GM08714 (cell line): ENCODE measurements at regions not wholly inside any gene's neighbourhood (a gene's known extent, or its start where the extent isn't known, plus 50 kb on each side); places are given as distances from the start of the nearest gene placed in this dataset.
"Not testable (repeated sequence)": the region's sequence is repeated elsewhere in the genome, so short reads cannot be mapped to it uniquely, and the experiment has no call there.

Experiments
- H3K4me3 ChIP-seq: fragments of 200-500 bp; sonication (Bioruptor generic); 2 replicates; pipeline ENCODE4 v1.5.1; 2014; ENCODE audit warnings: mild to moderate bottlenecking, low read length, inconsistent platforms
- ZNF274 ChIP-seq: IDR thresholded peaks from 2 replicates; pipeline ENCODE4 v1.6.1; 2012; ENCODE audit warnings: mild to moderate bottlenecking, low read depth, low read length

DNA sequence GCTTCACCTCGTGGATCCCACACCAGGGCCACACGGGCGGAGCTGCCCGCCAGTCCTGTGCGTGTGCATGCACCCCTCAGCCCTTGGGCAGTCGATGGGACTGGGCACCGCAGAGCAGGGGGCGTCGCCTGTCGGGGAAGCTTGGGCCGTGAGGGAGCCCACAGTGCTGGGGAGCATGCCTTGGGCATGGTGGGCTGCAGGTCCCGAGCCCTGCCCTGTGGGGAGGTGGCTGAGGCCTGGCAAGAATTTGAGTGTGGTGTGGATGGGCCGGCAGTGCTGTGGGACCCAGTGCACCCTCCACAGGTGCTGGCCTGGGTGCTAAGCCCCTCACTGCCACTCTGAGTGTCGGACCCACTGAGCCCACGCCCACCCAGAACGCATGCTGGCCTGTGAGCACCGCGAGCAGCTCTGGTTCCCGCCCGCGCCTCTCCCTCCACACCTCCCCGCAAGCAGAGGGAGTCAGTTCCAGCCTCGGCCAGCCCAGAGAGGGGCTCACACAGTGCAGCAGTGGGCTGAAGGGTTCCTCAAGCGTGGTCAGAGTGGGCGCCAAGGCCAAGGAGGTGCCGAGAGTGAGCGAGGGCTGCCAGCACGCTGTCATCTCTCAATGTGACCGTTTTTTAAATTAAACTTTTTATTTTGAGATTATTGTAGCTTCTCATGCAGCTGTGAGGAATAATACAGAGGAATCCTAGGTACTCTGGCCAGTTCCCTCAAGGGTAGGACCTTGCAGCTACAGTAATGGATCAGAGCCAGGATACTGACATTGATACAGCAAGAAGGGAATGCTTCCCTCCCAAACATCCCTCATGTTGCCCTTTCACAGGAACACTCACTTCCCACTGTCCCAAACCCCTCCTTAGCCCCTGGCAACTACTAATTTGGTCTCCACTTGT is 127.7 kb downstream of the CRYBB2 start:
- H3K4me3 ChIP-seq: no peak overlapping the region
- no peak for TF ChIP-seq ZNF274

DNA sequence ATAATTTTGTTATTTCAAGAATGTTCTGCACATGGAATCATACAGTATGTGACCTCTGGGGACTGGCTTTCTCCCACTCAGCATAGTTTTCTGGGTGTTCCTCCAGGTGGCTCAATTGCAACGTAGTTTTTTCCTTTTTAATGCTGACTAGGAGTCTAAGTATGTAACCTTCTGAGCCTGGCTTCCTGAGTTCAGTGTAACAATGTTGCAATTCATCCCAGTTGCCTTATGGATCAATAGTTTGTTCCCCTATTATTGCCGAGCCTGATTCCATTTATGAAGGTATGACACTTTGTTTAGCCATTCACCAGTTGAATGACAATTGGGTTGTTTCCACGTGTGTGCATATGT is 128.3 kb downstream of the CRYBB2 start:
- H3K4me3 ChIP-seq: no peak overlapping the region
- TF ChIP-seq ZNF274: no peak

DNA sequence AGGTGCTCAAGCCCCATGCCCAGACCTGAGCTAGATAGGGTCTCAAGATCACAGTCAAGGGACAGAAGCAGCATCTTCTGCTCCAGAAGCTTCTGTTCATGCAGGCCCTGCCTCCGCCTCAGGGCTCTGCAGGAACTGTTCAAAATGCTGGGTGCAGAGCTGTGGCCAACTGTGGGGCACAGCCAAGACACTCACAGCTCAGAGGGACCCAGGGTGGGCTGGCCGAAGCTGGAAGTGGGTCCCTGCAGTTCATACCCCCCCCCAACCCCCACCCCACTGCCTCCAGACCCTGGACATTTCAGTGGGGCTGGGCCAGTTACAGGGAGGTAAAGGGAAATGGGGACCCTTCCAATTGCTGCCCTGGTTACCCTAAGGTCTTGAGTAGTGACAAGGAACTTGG is 129.0 kb downstream of the CRYBB2 start:
- TF ChIP-seq ZNF274: no peak

DNA sequence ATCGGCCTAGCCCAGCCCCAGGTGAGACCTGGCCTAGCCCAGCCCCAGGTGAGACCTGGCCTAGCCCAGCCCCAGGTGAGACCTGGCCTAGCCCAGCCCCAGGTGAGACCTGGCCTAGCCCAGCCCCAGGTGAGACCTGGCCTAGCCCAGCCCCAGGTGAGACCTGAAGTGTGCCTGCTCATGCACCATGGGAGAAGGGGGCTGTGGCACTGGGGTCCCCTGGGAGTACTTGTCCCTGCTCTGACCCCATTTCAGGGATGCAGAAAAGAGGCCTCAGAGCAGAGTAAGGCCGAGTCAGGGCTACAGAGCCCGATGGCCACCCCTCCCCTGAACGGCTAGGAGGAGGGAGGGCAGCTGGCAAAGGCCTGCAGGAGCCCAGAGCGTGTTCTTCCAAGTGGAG is 129.6 kb downstream of the CRYBB2 start:
- not testable (repeated sequence) for H3K4me3 ChIP-seq

More for the DNA sequence above, 129.0 kb downstream of the CRYBB2 start:
- no peak overlapping the region for H3K4me3 ChIP-seq

DNA sequence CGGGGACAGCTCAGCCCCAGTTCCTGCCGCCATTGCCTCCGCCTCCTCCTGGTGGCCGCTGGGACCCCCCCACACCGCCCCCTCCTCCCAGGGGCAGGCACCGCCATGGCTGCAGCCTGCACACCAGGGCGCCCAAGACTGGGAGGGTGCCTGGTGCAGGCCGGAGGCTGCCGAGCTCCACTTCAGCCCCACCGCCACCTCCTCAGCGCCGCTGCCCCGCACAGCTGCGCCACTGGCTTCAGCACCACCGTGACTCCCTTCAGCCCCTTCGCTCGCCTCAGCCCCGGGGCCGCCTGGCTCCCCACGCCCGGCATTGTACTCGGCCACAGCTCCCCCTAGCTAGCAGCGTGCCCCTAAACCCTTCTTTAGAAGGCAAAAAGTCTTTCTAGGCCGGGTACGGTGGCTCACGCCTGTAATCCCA is 131.1 kb downstream of the CRYBB2 start:
- H3K4me3 ChIP-seq: no peak overlapping the region
- no peak for TF ChIP-seq ZNF274

DNA sequence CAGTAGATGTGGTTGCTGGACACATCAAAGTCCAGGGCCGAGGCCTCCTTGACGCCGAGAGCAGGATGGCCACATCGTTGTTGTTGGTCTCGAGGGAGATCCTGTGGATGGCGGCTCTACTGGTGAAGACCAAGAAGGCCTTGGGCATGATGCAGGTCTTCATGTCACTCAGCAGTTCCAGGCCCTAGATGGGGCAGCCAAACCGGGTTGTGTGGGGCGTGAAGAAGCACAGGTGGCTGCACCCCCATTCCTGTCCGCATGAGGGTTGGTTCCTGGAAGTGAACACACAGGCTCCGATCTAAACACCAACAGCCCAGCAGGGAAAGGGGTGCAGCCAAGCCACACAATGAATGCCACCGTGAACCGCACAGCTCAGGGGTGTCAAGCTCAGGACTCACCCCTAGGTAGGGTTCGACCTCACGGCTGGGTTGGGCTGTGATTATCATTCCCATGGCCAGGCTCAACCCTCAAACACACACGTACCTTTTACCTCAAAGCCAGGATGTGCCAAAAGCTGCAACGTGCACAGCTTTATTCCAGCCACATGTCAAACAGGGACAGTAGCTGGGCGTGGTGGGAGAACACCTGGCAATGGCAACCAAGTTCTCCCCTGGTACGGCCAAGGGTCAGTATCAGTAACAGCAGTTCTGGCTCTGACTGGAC is 132.3 kb downstream of the CRYBB2 start:
- no peak for TF ChIP-seq ZNF274
- H3K4me3 ChIP-seq: no peak overlapping the region

DNA sequence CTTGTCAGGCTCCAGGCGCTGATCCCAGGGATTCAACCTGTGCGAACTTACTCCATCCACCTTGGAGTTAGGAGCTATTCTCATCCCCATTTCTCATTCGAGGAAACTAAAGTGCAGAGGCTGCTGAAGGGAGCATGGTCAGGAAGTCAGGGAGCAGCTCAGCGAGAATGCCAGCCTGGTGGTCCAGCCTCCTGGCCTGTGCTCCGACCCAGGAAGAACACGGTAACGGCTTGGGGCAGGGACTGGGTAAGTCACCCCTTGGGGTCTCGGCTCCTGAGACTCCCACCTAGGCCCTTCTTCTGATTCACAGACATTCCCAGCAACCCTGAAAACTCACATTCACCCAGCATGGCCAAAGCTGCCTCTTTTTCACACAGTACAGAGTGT is 132.8 kb downstream of the CRYBB2 start:
- H3K4me3 ChIP-seq: no peak overlapping the region
- TF ChIP-seq ZNF274: no peak

DNA sequence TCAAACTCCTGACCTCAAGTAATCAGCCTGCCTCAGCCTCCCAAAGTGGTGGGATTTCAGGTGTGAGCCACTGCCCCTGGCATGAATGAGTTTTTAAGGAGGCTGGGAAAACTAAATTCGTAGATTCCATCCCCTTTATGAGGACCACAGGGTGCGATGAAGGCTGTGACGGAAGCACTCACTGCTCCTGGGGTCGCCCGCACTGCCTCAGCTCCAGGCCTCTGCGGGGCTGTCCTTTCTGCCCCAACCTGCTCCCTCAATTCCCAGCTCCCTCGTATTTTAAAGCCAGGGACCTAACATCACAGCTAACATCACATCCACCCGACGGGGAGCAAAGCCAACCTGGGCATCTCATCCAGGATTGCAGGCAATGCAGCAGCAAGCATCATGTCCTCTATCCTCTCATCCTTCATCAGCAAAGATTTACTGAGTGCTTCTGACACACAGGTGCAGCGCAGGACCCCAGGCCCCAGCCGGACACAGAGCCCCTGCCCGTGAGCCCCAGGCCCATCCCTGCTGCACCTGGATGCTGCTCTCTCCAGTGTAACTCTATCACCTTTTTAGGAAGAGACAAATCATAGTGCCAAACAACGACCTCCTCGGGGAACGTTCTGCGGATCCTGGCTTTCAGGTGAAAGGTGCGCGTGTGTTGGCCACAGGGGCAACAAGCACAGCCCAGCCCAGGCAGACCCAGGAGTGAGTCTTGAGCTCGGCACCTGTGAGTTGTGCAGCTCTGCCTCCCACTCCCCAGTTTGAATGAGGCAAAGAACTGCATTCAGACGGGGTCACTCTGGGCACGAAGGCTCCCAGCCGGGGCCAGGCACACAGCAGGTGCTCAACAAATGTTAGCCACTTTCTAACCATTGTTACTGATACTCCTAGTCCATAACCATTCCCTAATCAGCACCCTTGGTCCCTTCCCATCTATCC is 134.3 kb downstream of the CRYBB2 start:
- no peak for TF ChIP-seq ZNF274
- no peak overlapping the region for H3K4me3 ChIP-seq

DNA sequence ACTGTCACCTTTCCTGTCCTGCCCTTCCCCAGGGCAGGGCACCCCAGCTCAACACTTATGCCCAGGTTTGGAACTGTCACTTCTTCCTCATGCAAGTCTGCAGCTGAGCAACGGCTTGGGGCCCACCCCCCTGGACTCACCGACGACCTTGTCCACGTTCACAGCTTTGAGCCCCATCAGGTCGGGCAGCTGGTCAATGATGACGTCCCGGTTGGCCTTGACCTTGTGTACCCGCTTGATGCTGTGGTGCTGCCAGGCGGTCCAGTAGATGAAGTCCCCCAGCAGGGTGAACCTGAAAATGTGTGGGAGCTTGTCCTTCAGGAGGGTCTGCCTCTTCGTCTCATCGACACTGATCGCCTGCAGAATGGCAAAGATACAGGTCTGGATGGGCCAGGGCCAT is 135.0 kb downstream of the CRYBB2 start:
- no peak overlapping the region for H3K4me3 ChIP-seq
- TF ChIP-seq ZNF274: no peak

DNA sequence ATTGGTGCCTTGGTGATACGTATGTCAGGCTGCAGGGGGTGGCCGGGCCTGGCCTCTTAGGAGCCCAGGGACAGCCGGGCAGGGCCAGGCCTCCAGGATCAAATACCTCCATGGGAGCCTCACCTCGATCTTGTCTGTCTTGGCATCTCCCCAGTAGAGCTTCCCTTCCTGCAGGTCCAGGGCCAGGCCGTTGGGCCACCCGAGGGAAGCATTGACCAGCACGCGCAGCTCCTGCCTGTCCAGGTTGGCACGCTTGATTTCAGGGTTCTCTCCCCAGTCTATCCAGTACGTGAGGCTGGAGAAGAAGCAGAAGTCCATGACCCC is 137.7 kb downstream of the CRYBB2 start:
- H3K4me3 ChIP-seq: no peak overlapping the region
- TF ChIP-seq ZNF274: no peak

DNA sequence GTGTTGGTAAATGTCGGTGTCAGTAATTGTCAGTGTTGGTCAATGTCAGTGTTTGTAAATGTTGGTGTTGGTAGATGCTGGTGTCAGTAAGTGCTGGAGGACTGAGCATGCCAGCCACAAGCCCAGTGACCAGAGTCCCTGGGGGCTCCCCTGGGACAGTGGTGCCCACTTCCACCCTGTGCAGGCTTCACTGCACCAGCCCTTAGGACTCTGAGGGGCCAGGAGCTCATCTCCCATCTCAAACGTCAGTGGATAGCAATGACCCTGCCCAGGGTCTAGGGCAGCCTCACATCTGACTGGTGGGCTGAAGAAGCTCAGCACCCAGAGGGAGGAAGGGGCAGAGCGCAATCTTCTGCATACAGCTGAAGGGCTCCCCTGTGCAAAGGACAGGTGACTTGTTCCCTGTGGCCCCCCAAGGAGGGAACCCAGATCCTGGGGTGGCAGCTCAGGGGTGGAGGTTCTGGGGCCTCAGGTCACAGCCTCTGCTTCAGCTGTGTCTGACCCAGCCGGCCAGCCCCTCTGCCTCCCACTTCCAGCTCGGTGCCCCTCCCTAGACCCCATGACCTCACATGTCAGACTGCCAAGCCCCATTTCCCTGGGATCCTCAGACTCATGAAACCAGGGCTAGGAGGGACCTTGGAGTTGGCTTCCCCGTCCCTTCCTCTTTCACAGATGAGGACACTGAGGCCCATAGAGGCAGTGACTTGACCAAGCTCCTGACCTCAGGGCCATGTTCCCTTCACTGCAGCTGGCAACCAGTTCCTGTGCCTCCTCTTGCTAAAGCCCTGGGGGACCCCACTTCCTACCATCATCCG is 138.4 kb downstream of the CRYBB2 start:
- H3K4me3 ChIP-seq: no peak overlapping the region
- TF ChIP-seq ZNF274: no peak

DNA sequence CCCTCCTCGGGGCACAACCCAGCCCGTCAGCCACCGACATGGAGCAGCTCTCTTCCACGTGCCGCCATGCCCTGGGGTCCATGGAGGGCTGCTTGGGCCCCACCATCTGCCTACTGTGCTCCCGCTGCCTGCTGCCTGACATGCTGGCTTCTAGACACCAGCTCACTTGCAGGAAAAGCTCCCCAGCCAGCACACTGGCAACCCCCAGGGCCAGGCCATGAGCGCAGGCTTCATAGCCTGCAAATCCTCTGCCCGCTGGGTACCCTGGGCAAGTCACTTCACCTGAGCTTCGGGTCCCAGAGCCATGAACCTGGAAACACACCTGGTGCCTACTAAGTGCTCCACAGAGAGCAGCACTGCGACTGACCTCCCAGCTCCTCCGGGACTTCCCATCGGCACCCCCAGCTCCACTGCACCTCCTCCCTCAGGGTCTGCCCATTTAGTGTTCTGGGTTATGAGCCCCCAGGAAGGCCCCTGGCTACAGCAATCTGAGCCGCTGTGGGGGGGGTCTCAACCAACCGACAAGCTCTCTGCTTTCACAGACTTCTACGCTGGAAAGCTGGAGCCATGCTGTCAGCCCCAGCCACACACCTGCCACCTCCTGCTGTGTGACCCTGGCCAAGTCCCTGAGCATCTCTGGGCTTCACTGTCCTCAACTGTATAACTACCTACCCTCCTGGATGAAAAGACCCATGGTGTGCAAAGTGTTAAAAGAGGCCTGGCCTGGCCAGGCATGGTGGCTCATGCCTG is 139.2 kb downstream of the CRYBB2 start:
- TF ChIP-seq ZNF274: no peak
- H3K4me3 ChIP-seq: no peak overlapping the region

DNA sequence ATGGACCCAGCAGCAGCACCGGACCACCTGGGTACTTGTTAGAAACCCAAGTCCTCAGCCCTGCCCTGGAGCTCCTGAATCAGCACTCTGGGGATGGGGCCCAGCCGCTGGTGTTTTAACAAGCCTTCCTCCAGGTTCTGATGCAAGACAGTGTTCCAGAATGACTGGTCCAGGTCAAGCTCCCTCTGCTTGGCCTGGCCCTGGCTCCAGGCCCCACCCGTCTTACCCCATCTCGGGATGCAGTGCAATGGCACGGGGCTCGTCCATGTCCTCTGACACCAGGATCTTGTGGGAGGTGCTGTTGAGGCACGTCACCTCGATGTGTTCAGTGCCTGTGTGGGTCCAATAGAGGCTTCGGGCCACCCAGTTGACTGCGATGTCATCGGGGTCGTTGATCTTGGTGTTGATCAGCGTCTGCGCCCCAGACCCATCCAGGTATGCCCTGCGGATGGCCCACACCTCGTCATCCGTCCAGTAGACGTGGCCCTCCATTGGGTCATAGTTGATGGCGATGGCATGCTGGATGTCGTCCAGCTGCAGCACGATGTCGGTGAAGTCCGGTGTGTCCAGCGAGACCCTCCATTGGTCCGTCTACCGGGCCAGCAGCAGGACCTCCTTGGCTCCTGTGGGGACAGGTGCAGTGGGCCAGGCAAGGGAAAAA is 140.3 kb downstream of the CRYBB2 start:
- no peak overlapping the region for H3K4me3 ChIP-seq
- no peak for TF ChIP-seq ZNF274
